HCT116 (cell line): ENCODE measurements at regions not wholly inside any gene's neighbourhood (a gene's known extent, or its start where the extent isn't known, plus 50 kb on each side); places are given as distances from the start of the nearest gene placed in this dataset.

Source experiments
- ATAC-seq: fragments of 200-7000 bp; cut with Tn5 transposase; 2 replicates; pipeline ENCODE4 v1.9.1; 2020; ENCODE audit warnings: mild to moderate bottlenecking, moderate library complexity
- BruUV-seq: library from RNA; stranded (reverse); fragments of 400-500 nt; replicated peaks from 2 replicates; lab custom pipeline; 2021; lab: Mats Ljungman, UMichigan
- CTCF ChIA-PET: fragments of 300-600 bp; sonication (Branson Sonifier 250); formaldehyde crosslinking; loops from one replicate; lab custom pipeline; 2021; ENCODE audit warnings: antibody characterized with exemption; lab: Charles Lee
- POLR2A ChIA-PET: fragments of 300-600, 350-600 bp; sonication (Branson Sonifier 250); formaldehyde crosslinking; loops from one replicate; lab custom pipeline; 2021; ENCODE audit warnings: antibody characterized with exemption; lab: Charles Lee
- RAD21 ChIA-PET, 2 experiments: fragments of 300-600 bp; sonication (Branson Sonifier 250); formaldehyde crosslinking; loops; one replicate each; lab custom pipeline; 2023; ENCODE audit warnings: low total read pairs in 2 of 2; ENCODE audit not compliant: uncharacterized antibody in 2 of 2, unreplicated experiment in 2 of 2, low non-redundant PET in 1 of 2; lab: Charles Lee
- DNase-seq: peaks from one replicate; pipeline ENCODE4 v3.0.0-alpha.2; 2010; ENCODE audit warnings: low read depth, low spot score
- H2AFZ ChIP-seq: fragments of 200-600 bp; shearing (Covaris generic), sonication (generic); 2 replicates; pipeline ENCODE4 v1.6.1; 2017; ENCODE audit warnings: low read depth, mixed run types, mixed read lengths, antibody characterized with exemption, low read length; ENCODE audit not compliant: poor library complexity, severe bottlenecking
- H3K27ac ChIP-seq: 2 replicates; pipeline ENCODE4 v1.5.1; 2012; ENCODE audit warnings: low read depth, low read length
- H3K27me3 ChIP-seq: fragments of 200-600 bp; sonication (generic); 2 replicates; pipeline ENCODE4 v1.6.1; 2016; ENCODE audit warnings: mixed run types, low read length, mixed read lengths; ENCODE audit not compliant: insufficient read depth
- H3K36me3 ChIP-seq, 2 experiments: fragments of 200-500 bp in 1 of 2; fragments of 200-600 bp in 1 of 2; sonication (Bioruptor generic) in 1 of 2; sonication (generic) in 1 of 2; 2 replicates each; pipeline versions ENCODE4 v1.5.1 to v1.6.1; 2014 to 2016; ENCODE audit warnings: low read length in 2 of 2, inconsistent platforms in 1 of 2, mixed read lengths in 1 of 2, mixed run types in 1 of 2; ENCODE audit not compliant: insufficient read depth in 2 of 2, control insufficient read depth in 1 of 2
- H3K4me1 ChIP-seq, 2 experiments: fragments of 200-600 bp in 1 of 2; sonication (generic) in 1 of 2; 2 replicates each; pipeline versions ENCODE4 v1.5.1 to v1.6.1; 2012 to 2017; ENCODE audit warnings: low read length in 2 of 2, inconsistent platforms in 1 of 2, mild to moderate bottlenecking in 1 of 2, mixed read lengths in 1 of 2, mixed run types in 1 of 2, moderate library complexity in 1 of 2; ENCODE audit not compliant: insufficient read depth in 2 of 2, control insufficient read depth in 1 of 2
- H3K4me2 ChIP-seq: fragments of 200-600 bp; sonication (generic); 2 replicates; pipeline ENCODE4 v1.6.1; 2017; ENCODE audit warnings: mixed run types, low read length, mixed read lengths
- H3K4me3 ChIP-seq, 2 experiments: fragments of 200-600 bp in 1 of 2; sonication (generic) in 1 of 2; replicated peaks in 1 of 2; 2 replicates each; pipeline ENCODE4 v1.5.1; 2011 to 2016; ENCODE audit warnings: low read length in 2 of 2, control low read depth in 1 of 2, low read depth in 1 of 2, mild to moderate bottlenecking in 1 of 2, mixed read lengths in 1 of 2, mixed run types in 1 of 2
- H3K79me2 ChIP-seq: fragments of 200-600 bp; sonication (generic); 2 replicates; pipeline ENCODE4 v1.6.1; 2017; ENCODE audit warnings: mild to moderate bottlenecking, mixed run types, low read length, moderate library complexity, mixed read lengths; ENCODE audit not compliant: insufficient read depth
- H3K9ac ChIP-seq: fragments of 200-600 bp; sonication (generic); 2 replicates; pipeline ENCODE4 v1.6.1; 2016; ENCODE audit warnings: low read length, mixed read lengths
- H3K9me2 ChIP-seq: fragments of 200-600 bp; sonication (generic), shearing (Covaris generic); 2 replicates; pipeline ENCODE4 v1.6.1; 2017; ENCODE audit warnings: mixed run types, mild to moderate bottlenecking, moderate library complexity; ENCODE audit not compliant: insufficient read depth
- H3K9me3 ChIP-seq, 2 experiments: fragments of 200-500 bp in 1 of 2; fragments of 200-600 bp in 1 of 2; sonication (Bioruptor generic) in 1 of 2; sonication (generic) in 1 of 2; 2 replicates each; pipeline ENCODE4 v1.6.1; 2014 to 2017; ENCODE audit warnings: low read length in 2 of 2, mixed read lengths in 2 of 2, inconsistent platforms in 1 of 2, low read depth in 1 of 2, mild to moderate bottlenecking in 1 of 2, mixed run types in 1 of 2, moderate library complexity in 1 of 2; ENCODE audit not compliant: control insufficient read depth in 1 of 2, insufficient read depth in 1 of 2
- H4K20me1 ChIP-seq: fragments of 200-600 bp; sonication (generic), shearing (Covaris generic); 2 replicates; pipeline ENCODE4 v1.6.1; 2017; ENCODE audit warnings: mixed run types, mild to moderate bottlenecking, moderate library complexity; ENCODE audit not compliant: insufficient read depth
- CBX3 ChIP-seq: IDR thresholded peaks from 2 replicates; pipeline ENCODE4 v1.6.1; 2012; ENCODE audit warnings: low read depth
- CEBPB ChIP-seq: IDR thresholded peaks from 2 replicates; pipeline ENCODE4 v1.6.1; 2012; ENCODE audit warnings: low read depth
- EGR1 ChIP-seq: IDR thresholded peaks from 2 replicates; pipeline ENCODE4 v1.6.1; 2012; ENCODE audit warnings: low read depth
- ELF1 ChIP-seq: IDR thresholded peaks from 2 replicates; pipeline ENCODE4 v1.6.1; 2012; ENCODE audit warnings: low read depth, borderline replicate concordance
- EZH2 ChIP-seq: fragments of 200-600 bp; sonication (generic); IDR thresholded peaks from 2 replicates; pipeline ENCODE4 v1.6.1; 2017; ENCODE audit warnings: antibody characterized with exemption, mixed run types
- EZH2phosphoT487 ChIP-seq: fragments of 200-600 bp; IDR thresholded peaks from 2 replicates; pipeline ENCODE4 v1.6.1; 2018; ENCODE audit warnings: antibody characterized with exemption, borderline replicate concordance
- FOSL1 ChIP-seq: IDR thresholded peaks from 2 replicates; pipeline ENCODE4 v1.6.1; 2012; ENCODE audit warnings: low read depth
- JUND ChIP-seq: IDR thresholded peaks from 2 replicates; pipeline ENCODE4 v1.6.1; 2012
- POLR2A ChIP-seq: IDR thresholded peaks from 2 replicates; pipeline ENCODE4 v1.7.0; 2011; ENCODE audit warnings: borderline replicate concordance; ENCODE audit not compliant: insufficient read depth, insufficient read length; ENCODE audit errors: extremely low read depth
- POLR2AphosphoS5 ChIP-seq: IDR thresholded peaks from 2 replicates; pipeline ENCODE4 v1.6.1; 2011; ENCODE audit warnings: mild to moderate bottlenecking, low read depth, low read length, moderate library complexity
- RAD21 ChIP-seq: IDR thresholded peaks from 2 replicates; pipeline ENCODE4 v1.6.1; 2012; ENCODE audit warnings: low read depth, mild to moderate bottlenecking
- SIN3A ChIP-seq: IDR thresholded peaks from 2 replicates; pipeline ENCODE4 v1.6.1; 2012; ENCODE audit warnings: low read depth
- SP1 ChIP-seq: IDR thresholded peaks from 2 replicates; pipeline ENCODE4 v1.6.1; 2012; ENCODE audit warnings: low read depth
- YY1 ChIP-seq: IDR thresholded peaks from 2 replicates; pipeline ENCODE4 v1.6.1; 2011; ENCODE audit warnings: low read length, low read depth, moderate library complexity, mild to moderate bottlenecking; ENCODE audit not compliant: insufficient replicate concordance; ENCODE audit errors: extremely low read depth
- ZNF274 ChIP-seq: fragments of 200-500 bp; sonication (Bioruptor generic); IDR thresholded peaks from 2 replicates; pipeline ENCODE4 v1.6.1; 2014; ENCODE audit warnings: mild to moderate bottlenecking, low read depth, low read length, inconsistent platforms
- intact Hi-C: fragments of 100-400 bp; cut with micrococcal nuclease; formaldehyde crosslinking; loops from 2 replicates; pipeline ENCODE4 v1.10.0; 2022
- TF ChIP-seq, protein P1 (sequence below): IDR thresholded peaks from 2 replicates; pipeline ENCODE4 v1.6.1; 2011; ENCODE audit warnings: mild to moderate bottlenecking, low read length, moderate library complexity; ENCODE audit not compliant: insufficient replicate concordance; ENCODE audit errors: extremely low read depth
- TF ChIP-seq, protein P2 (sequence below): IDR thresholded peaks from 2 replicates; pipeline ENCODE4 v1.6.1; 2012
- TF ChIP-seq, protein P3 (sequence below): IDR thresholded peaks from 2 replicates; pipeline ENCODE4 v1.6.1; 2012; ENCODE audit warnings: low read depth

DNA sequence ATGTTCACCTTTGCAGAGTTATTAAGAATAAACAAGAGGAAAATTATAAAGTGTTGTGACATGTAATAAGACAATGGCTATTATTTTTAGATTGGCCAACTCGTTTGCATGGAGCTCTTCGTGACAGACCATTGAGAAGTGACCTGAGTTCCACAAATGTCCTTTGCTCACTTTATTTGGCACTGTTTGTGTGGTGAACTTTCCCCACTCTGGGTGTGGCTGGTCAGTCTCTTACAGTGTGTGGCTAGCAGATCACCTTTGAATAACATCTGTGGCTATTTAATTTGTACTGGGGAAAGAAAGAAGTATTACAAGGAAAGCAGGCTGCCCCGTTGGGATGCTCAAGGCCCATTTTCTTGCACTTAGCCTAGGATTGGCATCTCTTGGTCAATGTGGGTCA is 274.1 kb upstream of the WWC1 start:
- Histone ChIP-seq H3K9me2 (no peaks in the 10 kb centered on the region), H3K79me2 (no peaks in the 10 kb centered on the region), H2AFZ (no peak overlapping the region), H3K9ac (no peak overlapping the region), H3K4me1 (no peaks in the 10 kb centered on the region), H4K20me1 (no peaks in the 10 kb centered on the region), H3K27me3 (peaks cover 42% of the 10 kb centered on the region), H3K4me2 (no peak overlapping the region), H3K27ac (no peak overlapping the region), H3K36me3 (no peaks in the 10 kb centered on the region), H3K4me3 (no peak overlapping the region), H3K9me3 (no peaks in the 10 kb centered on the region)
- DNase-seq, result no peak
- ATAC-seq, result no peak
- ChIA-PET POLR2A (no interaction called here), RAD21 (no interaction called here), CTCF (no interaction called here)
- TF ChIP-seq POLR2AphosphoS5 (no peak), EZH2phosphoT487 (no peak), ZNF274 (no peak), SIN3A (no peak), JUND (no peak), RAD21 (no peak), CBX3 (no peak), FOSL1 (no peak), SP1 (no peak), YY1 (no peak), CEBPB (no peak), EZH2 (no peak), POLR2A (no peak), EGR1 (no peak), ELF1 (no peak)
- TF ChIP-seq, protein P1, sequence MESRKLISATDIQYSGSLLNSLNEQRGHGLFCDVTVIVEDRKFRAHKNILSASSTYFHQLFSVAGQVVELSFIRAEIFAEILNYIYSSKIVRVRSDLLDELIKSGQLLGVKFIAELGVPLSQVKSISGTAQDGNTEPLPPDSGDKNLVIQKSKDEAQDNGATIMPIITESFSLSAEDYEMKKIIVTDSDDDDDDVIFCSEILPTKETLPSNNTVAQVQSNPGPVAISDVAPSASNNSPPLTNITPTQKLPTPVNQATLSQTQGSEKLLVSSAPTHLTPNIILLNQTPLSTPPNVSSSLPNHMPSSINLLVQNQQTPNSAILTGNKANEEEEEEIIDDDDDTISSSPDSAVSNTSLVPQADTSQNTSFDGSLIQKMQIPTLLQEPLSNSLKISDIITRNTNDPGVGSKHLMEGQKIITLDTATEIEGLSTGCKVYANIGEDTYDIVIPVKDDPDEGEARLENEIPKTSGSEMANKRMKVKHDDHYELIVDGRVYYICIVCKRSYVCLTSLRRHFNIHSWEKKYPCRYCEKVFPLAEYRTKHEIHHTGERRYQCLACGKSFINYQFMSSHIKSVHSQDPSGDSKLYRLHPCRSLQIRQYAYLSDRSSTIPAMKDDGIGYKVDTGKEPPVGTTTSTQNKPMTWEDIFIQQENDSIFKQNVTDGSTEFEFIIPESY, result no peak
- TF ChIP-seq, protein P2, sequence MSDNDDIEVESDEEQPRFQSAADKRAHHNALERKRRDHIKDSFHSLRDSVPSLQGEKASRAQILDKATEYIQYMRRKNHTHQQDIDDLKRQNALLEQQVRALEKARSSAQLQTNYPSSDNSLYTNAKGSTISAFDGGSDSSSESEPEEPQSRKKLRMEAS, result no peak
- TF ChIP-seq, protein P3, sequence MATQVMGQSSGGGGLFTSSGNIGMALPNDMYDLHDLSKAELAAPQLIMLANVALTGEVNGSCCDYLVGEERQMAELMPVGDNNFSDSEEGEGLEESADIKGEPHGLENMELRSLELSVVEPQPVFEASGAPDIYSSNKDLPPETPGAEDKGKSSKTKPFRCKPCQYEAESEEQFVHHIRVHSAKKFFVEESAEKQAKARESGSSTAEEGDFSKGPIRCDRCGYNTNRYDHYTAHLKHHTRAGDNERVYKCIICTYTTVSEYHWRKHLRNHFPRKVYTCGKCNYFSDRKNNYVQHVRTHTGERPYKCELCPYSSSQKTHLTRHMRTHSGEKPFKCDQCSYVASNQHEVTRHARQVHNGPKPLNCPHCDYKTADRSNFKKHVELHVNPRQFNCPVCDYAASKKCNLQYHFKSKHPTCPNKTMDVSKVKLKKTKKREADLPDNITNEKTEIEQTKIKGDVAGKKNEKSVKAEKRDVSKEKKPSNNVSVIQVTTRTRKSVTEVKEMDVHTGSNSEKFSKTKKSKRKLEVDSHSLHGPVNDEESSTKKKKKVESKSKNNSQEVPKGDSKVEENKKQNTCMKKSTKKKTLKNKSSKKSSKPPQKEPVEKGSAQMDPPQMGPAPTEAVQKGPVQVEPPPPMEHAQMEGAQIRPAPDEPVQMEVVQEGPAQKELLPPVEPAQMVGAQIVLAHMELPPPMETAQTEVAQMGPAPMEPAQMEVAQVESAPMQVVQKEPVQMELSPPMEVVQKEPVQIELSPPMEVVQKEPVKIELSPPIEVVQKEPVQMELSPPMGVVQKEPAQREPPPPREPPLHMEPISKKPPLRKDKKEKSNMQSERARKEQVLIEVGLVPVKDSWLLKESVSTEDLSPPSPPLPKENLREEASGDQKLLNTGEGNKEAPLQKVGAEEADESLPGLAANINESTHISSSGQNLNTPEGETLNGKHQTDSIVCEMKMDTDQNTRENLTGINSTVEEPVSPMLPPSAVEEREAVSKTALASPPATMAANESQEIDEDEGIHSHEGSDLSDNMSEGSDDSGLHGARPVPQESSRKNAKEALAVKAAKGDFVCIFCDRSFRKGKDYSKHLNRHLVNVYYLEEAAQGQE, result no peak
- intact Hi-C loops, result no loop called here
- no TSS peak for BruUV-seq
